Panc1 (cell line): ENCODE measurements at regions not wholly inside any gene's neighbourhood (a gene's known extent, or its start where the extent isn't known, plus 50 kb on each side); places are given as distances from the start of the nearest gene placed in this dataset.

Experiments
- ATAC-seq: fragments of 200-7000 bp; cut with Tn5 transposase; 2 replicates; pipeline ENCODE4 v1.9.1; 2020; ENCODE audit warnings: mild to moderate bottlenecking, moderate library complexity
- BruUV-seq: library from RNA; stranded (reverse); fragments of 400-500 nt; replicated peaks from 2 replicates; lab custom pipeline; 2021; lab: Mats Ljungman, UMichigan
- CTCF ChIA-PET: fragments of 300-600 bp; sonication (Branson Sonifier 250); formaldehyde crosslinking; loops from one replicate; lab custom pipeline; 2022; ENCODE audit warnings: antibody characterized with exemption; lab: Charles Lee
- POLR2A ChIA-PET: fragments of 300-600 bp; sonication (Branson Sonifier 250); formaldehyde crosslinking; loops from one replicate; lab custom pipeline; 2022; ENCODE audit warnings: antibody characterized with exemption; lab: Charles Lee
- DNase-seq: peaks from one replicate; pipeline ENCODE4 v3.0.0-alpha.2; 2010; ENCODE audit warnings: low read depth, low spot score
- H3K27ac ChIP-seq: 2 replicates; pipeline ENCODE4 v1.5.1; 2011; ENCODE audit warnings: mild to moderate bottlenecking, low read length, inconsistent platforms
- H3K27me3 ChIP-seq: fragments of 200-500 bp; sonication (Bioruptor generic); 2 replicates; pipeline ENCODE4 v1.6.0; 2014; ENCODE audit warnings: low read length, inconsistent platforms; ENCODE audit not compliant: control insufficient read depth, insufficient read depth
- H3K36me3 ChIP-seq: fragments of 200-500 bp; sonication (Bioruptor generic); 2 replicates; pipeline ENCODE4 v1.5.1; 2014; ENCODE audit warnings: inconsistent platforms, mild to moderate bottlenecking, low read length, moderate library complexity; ENCODE audit not compliant: control insufficient read depth, insufficient read depth
- H3K4me1 ChIP-seq: 2 replicates; pipeline ENCODE4 v1.5.1; 2011; ENCODE audit warnings: inconsistent platforms, mild to moderate bottlenecking, low read length, moderate library complexity; ENCODE audit not compliant: control insufficient read depth, insufficient read depth
- H3K4me3 ChIP-seq, 2 experiments: 2 replicates each; pipeline ENCODE4 v1.5.1; 2011 to 2012; ENCODE audit warnings: low read depth in 2 of 2, low read length in 2 of 2, mild to moderate bottlenecking in 2 of 2, inconsistent platforms in 1 of 2, moderate library complexity in 1 of 2
- H3K9me3 ChIP-seq: fragments of 200-500 bp; sonication (Bioruptor generic); 2 replicates; pipeline ENCODE4 v1.5.1; 2014; ENCODE audit warnings: low read depth, mild to moderate bottlenecking, inconsistent platforms, low read length, moderate library complexity; ENCODE audit not compliant: control insufficient read depth, insufficient read depth
- POLR2AphosphoS5 ChIP-seq: IDR thresholded peaks from 2 replicates; pipeline ENCODE4 v1.6.1; 2012; ENCODE audit warnings: mild to moderate bottlenecking, low read depth, low read length, moderate library complexity
- SIN3A ChIP-seq: IDR thresholded peaks from 2 replicates; pipeline ENCODE4 v1.6.1; 2012; ENCODE audit warnings: low read depth, mild to moderate bottlenecking, low read length, moderate library complexity, borderline replicate concordance; ENCODE audit not compliant: insufficient read depth
- TCF7L2 ChIP-seq: IDR thresholded peaks from 2 replicates; pipeline ENCODE4 v1.6.1; 2011; ENCODE audit warnings: mild to moderate bottlenecking, low read depth, low read length, inconsistent platforms
- in situ Hi-C: cut with HindIII; loops from 2 replicates; pipeline ENCODE4 v1.10.0; 2016; ENCODE audit warnings: low sequenced_read_pairs, low pct_unique_long_range_greater_than_20kb
- intact Hi-C: fragments of 100-400 bp; cut with micrococcal nuclease; formaldehyde crosslinking; loops from one replicate; pipeline ENCODE4 v1.10.0; 2022; ENCODE audit not compliant: unreplicated experiment
- TF ChIP-seq, protein P1 (sequence below), 2 experiments: IDR thresholded peaks; 2 replicates each; pipeline ENCODE4 v1.6.1; 2011 to 2012; ENCODE audit warnings: low read depth in 2 of 2, control low read depth in 1 of 2, low read length in 1 of 2, mild to moderate bottlenecking in 1 of 2, moderate library complexity in 1 of 2; ENCODE audit not compliant: insufficient read depth in 1 of 2
- TF ChIP-seq, protein P2 (sequence below): fragments of 450-650 bp; IDR thresholded peaks from 2 replicates; pipeline ENCODE4 v1.5.1; 2017; ENCODE audit warnings: mild to moderate bottlenecking

DNA sequence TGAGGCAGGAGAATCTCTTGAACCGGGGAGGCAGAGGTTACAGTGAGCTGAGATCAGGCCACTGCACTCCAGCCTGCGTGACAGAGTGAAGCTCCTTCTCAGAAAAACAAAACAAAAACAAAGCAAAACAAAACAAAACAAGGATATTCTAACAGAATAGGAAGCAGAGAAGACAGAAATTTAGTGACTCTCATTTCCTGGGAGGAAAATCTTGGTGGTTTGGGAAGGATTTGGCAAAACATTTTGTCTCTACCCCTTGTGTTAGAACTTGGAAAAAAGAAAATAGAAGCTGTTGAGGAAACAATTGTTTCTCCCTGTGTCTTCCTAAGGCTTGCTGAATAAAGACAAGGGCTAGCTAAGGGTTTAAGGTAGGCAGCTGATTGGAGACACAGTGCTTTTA lies 79.7 kb upstream of the PTPRR start:
- CTCF ChIA-PET = no interaction called here
- BruUV-seq = no TSS peak
- no peak overlapping the region for H3K27ac ChIP-seq
- H3K9me3 ChIP-seq = no peaks in the 10 kb centered on the region
- POLR2A ChIA-PET = no interaction called here
- intact Hi-C loops (loop anchor here (10.0 kb wide), 1 partner anchor 245 kb away; no protein-coding TSS in a partner anchor), in situ Hi-C loops (no loop called here)
- no peaks in the 10 kb centered on the region for H3K36me3 ChIP-seq
- ATAC-seq = no peak
- no peak for DNase-seq
- TF ChIP-seq, protein P1, sequence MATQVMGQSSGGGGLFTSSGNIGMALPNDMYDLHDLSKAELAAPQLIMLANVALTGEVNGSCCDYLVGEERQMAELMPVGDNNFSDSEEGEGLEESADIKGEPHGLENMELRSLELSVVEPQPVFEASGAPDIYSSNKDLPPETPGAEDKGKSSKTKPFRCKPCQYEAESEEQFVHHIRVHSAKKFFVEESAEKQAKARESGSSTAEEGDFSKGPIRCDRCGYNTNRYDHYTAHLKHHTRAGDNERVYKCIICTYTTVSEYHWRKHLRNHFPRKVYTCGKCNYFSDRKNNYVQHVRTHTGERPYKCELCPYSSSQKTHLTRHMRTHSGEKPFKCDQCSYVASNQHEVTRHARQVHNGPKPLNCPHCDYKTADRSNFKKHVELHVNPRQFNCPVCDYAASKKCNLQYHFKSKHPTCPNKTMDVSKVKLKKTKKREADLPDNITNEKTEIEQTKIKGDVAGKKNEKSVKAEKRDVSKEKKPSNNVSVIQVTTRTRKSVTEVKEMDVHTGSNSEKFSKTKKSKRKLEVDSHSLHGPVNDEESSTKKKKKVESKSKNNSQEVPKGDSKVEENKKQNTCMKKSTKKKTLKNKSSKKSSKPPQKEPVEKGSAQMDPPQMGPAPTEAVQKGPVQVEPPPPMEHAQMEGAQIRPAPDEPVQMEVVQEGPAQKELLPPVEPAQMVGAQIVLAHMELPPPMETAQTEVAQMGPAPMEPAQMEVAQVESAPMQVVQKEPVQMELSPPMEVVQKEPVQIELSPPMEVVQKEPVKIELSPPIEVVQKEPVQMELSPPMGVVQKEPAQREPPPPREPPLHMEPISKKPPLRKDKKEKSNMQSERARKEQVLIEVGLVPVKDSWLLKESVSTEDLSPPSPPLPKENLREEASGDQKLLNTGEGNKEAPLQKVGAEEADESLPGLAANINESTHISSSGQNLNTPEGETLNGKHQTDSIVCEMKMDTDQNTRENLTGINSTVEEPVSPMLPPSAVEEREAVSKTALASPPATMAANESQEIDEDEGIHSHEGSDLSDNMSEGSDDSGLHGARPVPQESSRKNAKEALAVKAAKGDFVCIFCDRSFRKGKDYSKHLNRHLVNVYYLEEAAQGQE (IDR thresholded peaks at IDR 0.05; ENCODE audit: insufficient read depth in 1 of 2, low read depth in 2 of 2, low read length in 1 of 2) = no peak
- no peak for TF ChIP-seq SIN3A
- TF ChIP-seq, protein P2, sequence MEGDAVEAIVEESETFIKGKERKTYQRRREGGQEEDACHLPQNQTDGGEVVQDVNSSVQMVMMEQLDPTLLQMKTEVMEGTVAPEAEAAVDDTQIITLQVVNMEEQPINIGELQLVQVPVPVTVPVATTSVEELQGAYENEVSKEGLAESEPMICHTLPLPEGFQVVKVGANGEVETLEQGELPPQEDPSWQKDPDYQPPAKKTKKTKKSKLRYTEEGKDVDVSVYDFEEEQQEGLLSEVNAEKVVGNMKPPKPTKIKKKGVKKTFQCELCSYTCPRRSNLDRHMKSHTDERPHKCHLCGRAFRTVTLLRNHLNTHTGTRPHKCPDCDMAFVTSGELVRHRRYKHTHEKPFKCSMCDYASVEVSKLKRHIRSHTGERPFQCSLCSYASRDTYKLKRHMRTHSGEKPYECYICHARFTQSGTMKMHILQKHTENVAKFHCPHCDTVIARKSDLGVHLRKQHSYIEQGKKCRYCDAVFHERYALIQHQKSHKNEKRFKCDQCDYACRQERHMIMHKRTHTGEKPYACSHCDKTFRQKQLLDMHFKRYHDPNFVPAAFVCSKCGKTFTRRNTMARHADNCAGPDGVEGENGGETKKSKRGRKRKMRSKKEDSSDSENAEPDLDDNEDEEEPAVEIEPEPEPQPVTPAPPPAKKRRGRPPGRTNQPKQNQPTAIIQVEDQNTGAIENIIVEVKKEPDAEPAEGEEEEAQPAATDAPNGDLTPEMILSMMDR = no peak
- TF ChIP-seq POLR2AphosphoS5 = no peak
- TF ChIP-seq TCF7L2 = no peak
- H3K4me1 ChIP-seq = no peaks in the 10 kb centered on the region
- H3K4me3 ChIP-seq = no peak overlapping the region
- no peaks in the 10 kb centered on the region for H3K27me3 ChIP-seq

DNA sequence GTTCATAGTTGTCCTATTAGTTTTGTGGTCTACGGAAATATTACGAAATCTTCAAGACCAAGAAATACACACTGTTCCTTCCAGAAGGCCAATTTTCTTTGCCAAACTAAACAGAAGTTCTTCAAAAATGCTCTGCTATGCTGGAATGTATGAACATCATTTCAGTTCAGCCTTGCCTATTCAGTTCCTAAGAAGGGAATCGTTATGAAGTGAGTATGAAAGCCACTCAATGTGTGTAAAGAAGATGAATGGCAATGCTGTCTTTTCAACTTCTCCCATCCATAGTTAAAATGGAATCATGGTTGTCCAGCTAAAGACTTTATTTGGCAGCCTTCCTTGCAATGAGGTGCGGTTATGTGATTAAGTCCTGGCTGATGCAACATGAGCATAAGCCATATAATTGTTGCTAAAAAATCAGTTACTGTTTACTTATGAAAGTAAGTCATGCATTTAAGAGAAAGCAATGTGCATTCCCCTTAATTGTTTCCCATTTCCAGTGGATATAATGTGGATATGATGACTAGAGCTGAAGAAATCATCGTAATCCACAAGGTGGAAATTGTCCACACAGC lies 73.8 kb upstream of the PTPRR start:
- ATAC-seq = no peak
- no peak for DNase-seq
- H3K4me3 ChIP-seq = no peak overlapping the region
- POLR2A ChIA-PET = no interaction called here
- H3K27ac ChIP-seq = no peak overlapping the region
- no peaks in the 10 kb centered on the region for H3K9me3 ChIP-seq
- CTCF ChIA-PET = no interaction called here
- intact Hi-C loops (no loop called here), in situ Hi-C loops (no loop called here)
- BruUV-seq = no TSS peak
- TF ChIP-seq POLR2AphosphoS5 (no peak), TCF7L2 (no peak), SIN3A (no peak)
- TF ChIP-seq, protein P1 (IDR thresholded peaks at IDR 0.05; ENCODE audit: insufficient read depth in 1 of 2, low read depth in 2 of 2, low read length in 1 of 2) = no peak
- TF ChIP-seq, protein P2 = no peak
- H3K4me1 ChIP-seq = no peaks in the 10 kb centered on the region
- no peaks in the 10 kb centered on the region for H3K27me3 ChIP-seq
- H3K36me3 ChIP-seq = no peaks in the 10 kb centered on the region
